Endothelial cell of umbilical vein (primary cell): ENCODE measurements at regions not wholly inside any gene's neighbourhood (a gene's known extent, or its start where the extent isn't known, plus 50 kb on each side); places are given as distances from the start of the nearest gene placed in this dataset.
A peak's percentile ranks its signal among the peaks of the same experiment; 100 is the strongest.
"Not testable (repeated sequence)": the region's sequence is repeated elsewhere in the genome, so short reads cannot be mapped to it uniquely, and the experiment has no call there.

ENCODE experiments used
- BruUV-seq: library from RNA; stranded (reverse); fragments of 400-500 nt; replicated peaks from 2 replicates; lab custom pipeline; 2021; lab: Mats Ljungman, UMichigan
- CTCF ChIA-PET: fragments of 300-600, 350-600 bp; sonication (Branson Sonifier 250); formaldehyde crosslinking; loops from one replicate; lab custom pipeline; 2021; ENCODE audit warnings: antibody characterized with exemption, inconsistent platforms; lab: Charles Lee
- POLR2A ChIA-PET: fragments of 300-600, 350-600 bp; sonication (Branson Sonifier 250); formaldehyde crosslinking; loops from one replicate; lab custom pipeline; 2021; ENCODE audit warnings: antibody characterized with exemption, inconsistent platforms; lab: Charles Lee
- DNase-seq: peaks from one replicate; pipeline ENCODE4 v3.0.0-alpha.2; 2011; ENCODE audit warnings: low read depth, low spot score
- FAIRE-seq: peaks from 2 replicates; lab custom pipeline; 2011; peaks lifted over from hg19 to GRCh38; lab: Jason Lieb, UNC
- H2AFZ ChIP-seq: 2 replicates; pipeline ENCODE4 v1.6.0; 2012; ENCODE audit warnings: low read depth, low read length, control low read depth, inconsistent platforms
- H3K27ac ChIP-seq: 2 replicates; pipeline ENCODE4 v1.5.1; 2011; ENCODE audit warnings: low read depth, mild to moderate bottlenecking, control low read depth, low read length, moderate library complexity; ENCODE audit not compliant: insufficient read depth
- H3K27me3 ChIP-seq, 2 experiments: 2 replicates each; pipeline versions ENCODE4 v1.6.0 to v1.6.1; 2011; ENCODE audit warnings: low read length in 2 of 2, mixed read lengths in 1 of 2; ENCODE audit not compliant: control insufficient read depth in 2 of 2, insufficient read depth in 2 of 2
- H3K36me3 ChIP-seq, 2 experiments: 2 replicates in 1 of 2; 3 replicates in 1 of 2; pipeline ENCODE4 v1.5.1; 2011; ENCODE audit warnings: low read length in 2 of 2, mild to moderate bottlenecking in 1 of 2, moderate library complexity in 1 of 2; ENCODE audit not compliant: control insufficient read depth in 2 of 2, insufficient read depth in 2 of 2; ENCODE audit errors: extremely low read depth in 1 of 2
- H3K4me1 ChIP-seq: 3 replicates; pipeline ENCODE4 v1.5.1; 2011; ENCODE audit warnings: mild to moderate bottlenecking, low read length; ENCODE audit not compliant: control insufficient read depth, insufficient read depth; ENCODE audit errors: extremely low read depth
- H3K4me2 ChIP-seq: 2 replicates; pipeline ENCODE4 v1.6.1; 2011; ENCODE audit warnings: low read length, control low read depth, mixed read lengths; ENCODE audit not compliant: insufficient read depth
- H3K4me3 ChIP-seq, 3 experiments: fragments of 200-600 bp in 1 of 3; sonication (generic), shearing (Covaris generic) in 1 of 3; replicated peaks in 1 of 3; 2 replicates each; pipeline ENCODE4 v1.5.1; 2011 to 2016; ENCODE audit warnings: control low read depth in 3 of 3, low read length in 3 of 3, mild to moderate bottlenecking in 2 of 3, inconsistent platforms in 1 of 3, low read depth in 1 of 3, moderate library complexity in 1 of 3; ENCODE audit not compliant: insufficient read depth in 1 of 3
- H3K79me2 ChIP-seq: 2 replicates; pipeline ENCODE4 v1.6.0; 2012; ENCODE audit warnings: low read length, inconsistent platforms; ENCODE audit not compliant: control insufficient read depth, insufficient read depth
- H3K9ac ChIP-seq: replicated peaks from 2 replicates; pipeline ENCODE3; 2011; ENCODE audit warnings: low read length, control low read depth; ENCODE audit not compliant: insufficient read depth; ENCODE audit errors: extremely low read depth
- H3K9me1 ChIP-seq: replicated peaks from 3 replicates; pipeline ENCODE4 v1.6.0; 2011; ENCODE audit warnings: mild to moderate bottlenecking, low read length; ENCODE audit not compliant: control insufficient read depth, insufficient read depth; ENCODE audit errors: extremely low read depth
- H3K9me3 ChIP-seq: replicated peaks from 2 replicates; pipeline ENCODE4 v1.5.1; 2012; ENCODE audit warnings: low read length, inconsistent platforms; ENCODE audit not compliant: control insufficient read depth, insufficient read depth
- H4K20me1 ChIP-seq: replicated peaks from 2 replicates; pipeline ENCODE3; 2011; ENCODE audit warnings: mild to moderate bottlenecking, low read length; ENCODE audit not compliant: control insufficient read depth, insufficient read depth; ENCODE audit errors: extremely low read depth
- GATA2 ChIP-seq: IDR thresholded peaks from 2 replicates; pipeline ENCODE4 v1.7.0; 2011; ENCODE audit warnings: low read depth, mild to moderate bottlenecking, moderate library complexity, mixed read lengths, low read length; ENCODE audit not compliant: insufficient read length, insufficient read depth
- JUN ChIP-seq: IDR thresholded peaks from 2 replicates; pipeline ENCODE4 v1.6.1; 2011; ENCODE audit warnings: borderline replicate concordance, low read depth; ENCODE audit not compliant: insufficient read length, insufficient read depth
- MYC ChIP-seq: IDR thresholded peaks from one replicate; pipeline ENCODE4 v1.6.1; 2011; ENCODE audit warnings: mild to moderate bottlenecking, low read depth, low read length
- POLR2A ChIP-seq: IDR thresholded peaks from 2 replicates; pipeline ENCODE4 v1.6.1; 2012; ENCODE audit warnings: low read depth, mild to moderate bottlenecking, control low read depth, low read length
- POLR2AphosphoS5 ChIP-seq: IDR thresholded peaks from 2 replicates; pipeline ENCODE4 v1.6.1; 2012; ENCODE audit warnings: low read depth, mild to moderate bottlenecking, control low read depth, low read length, moderate library complexity; ENCODE audit not compliant: insufficient read depth
- dilution Hi-C: fragments of 300-500 bp; cut with MboI; formaldehyde crosslinking; loops from one replicate; pipeline ENCODE4 v1.15.0; 2019; ENCODE audit warnings: low sequenced_read_pairs; ENCODE audit not compliant: extremely low pct_ligation_motif_present
- intact Hi-C: fragments of 100-400 bp; cut with micrococcal nuclease; formaldehyde crosslinking; loops from one replicate; pipeline ENCODE4 v1.10.0; 2022
- TF ChIP-seq, protein P1 (sequence below): IDR thresholded peaks from 2 replicates; pipeline ENCODE4 v1.6.1; 2011; ENCODE audit not compliant: insufficient read depth, insufficient read length
- TF ChIP-seq, protein P2 (sequence below), 2 donors: IDR thresholded peaks; 1 replicate in 1 of 2; 2 replicates in 1 of 2; pipeline ENCODE4 v1.5.1; 2011; ENCODE audit warnings: low read length in 2 of 2, mild to moderate bottlenecking in 2 of 2, moderate library complexity in 2 of 2, control low read depth in 1 of 2, inconsistent platforms in 1 of 2, low read depth in 1 of 2; ENCODE audit not compliant: insufficient read depth in 1 of 2; ENCODE audit errors: extremely low read depth in 1 of 2

DNA sequence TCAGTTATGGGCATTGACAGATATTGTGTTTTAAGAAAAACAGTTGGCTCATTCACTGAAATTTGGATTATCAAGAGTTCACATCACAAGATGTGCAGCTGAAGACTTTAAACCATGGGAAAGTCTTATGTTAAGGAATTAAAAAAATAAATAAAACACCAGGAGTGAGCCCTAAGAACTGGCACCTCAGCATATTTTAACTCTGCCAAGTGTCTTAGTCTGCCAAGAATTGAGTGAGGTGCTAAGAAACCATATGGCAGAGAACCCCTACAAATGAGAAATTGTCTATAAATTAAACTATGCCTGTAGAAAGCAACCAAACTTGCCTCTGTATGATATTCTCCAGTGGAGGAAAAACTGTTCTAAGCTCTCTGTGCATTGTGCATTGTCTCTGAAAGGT, 78.5 kb downstream of the VCY start:
- intact Hi-C loops, result no loop called here
- H3K27ac ChIP-seq, result no peak overlapping the region
- no peaks in the 10 kb centered on the region for H3K79me2 ChIP-seq
- H3K36me3 ChIP-seq, result no peaks in the 10 kb centered on the region
- no peaks in the 10 kb centered on the region for H4K20me1 ChIP-seq
- CTCF ChIA-PET, result no interaction called here
- dilution Hi-C loops, result no loop called here
- no peak for TF ChIP-seq GATA2
- TF ChIP-seq POLR2A, result no peak
- TF ChIP-seq, protein P1, sequence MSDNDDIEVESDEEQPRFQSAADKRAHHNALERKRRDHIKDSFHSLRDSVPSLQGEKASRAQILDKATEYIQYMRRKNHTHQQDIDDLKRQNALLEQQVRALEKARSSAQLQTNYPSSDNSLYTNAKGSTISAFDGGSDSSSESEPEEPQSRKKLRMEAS, result no peak
- TF ChIP-seq, protein P2, sequence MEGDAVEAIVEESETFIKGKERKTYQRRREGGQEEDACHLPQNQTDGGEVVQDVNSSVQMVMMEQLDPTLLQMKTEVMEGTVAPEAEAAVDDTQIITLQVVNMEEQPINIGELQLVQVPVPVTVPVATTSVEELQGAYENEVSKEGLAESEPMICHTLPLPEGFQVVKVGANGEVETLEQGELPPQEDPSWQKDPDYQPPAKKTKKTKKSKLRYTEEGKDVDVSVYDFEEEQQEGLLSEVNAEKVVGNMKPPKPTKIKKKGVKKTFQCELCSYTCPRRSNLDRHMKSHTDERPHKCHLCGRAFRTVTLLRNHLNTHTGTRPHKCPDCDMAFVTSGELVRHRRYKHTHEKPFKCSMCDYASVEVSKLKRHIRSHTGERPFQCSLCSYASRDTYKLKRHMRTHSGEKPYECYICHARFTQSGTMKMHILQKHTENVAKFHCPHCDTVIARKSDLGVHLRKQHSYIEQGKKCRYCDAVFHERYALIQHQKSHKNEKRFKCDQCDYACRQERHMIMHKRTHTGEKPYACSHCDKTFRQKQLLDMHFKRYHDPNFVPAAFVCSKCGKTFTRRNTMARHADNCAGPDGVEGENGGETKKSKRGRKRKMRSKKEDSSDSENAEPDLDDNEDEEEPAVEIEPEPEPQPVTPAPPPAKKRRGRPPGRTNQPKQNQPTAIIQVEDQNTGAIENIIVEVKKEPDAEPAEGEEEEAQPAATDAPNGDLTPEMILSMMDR (IDR thresholded peaks at IDR 0.05; ENCODE audit: extremely low read depth in 1 of 2, insufficient read depth in 1 of 2, low read depth in 1 of 2, low read length in 2 of 2), result no peak
- no peak for TF ChIP-seq JUN
- no peak for TF ChIP-seq MYC
- no peak for TF ChIP-seq POLR2AphosphoS5
- no peak overlapping the region for H2AFZ ChIP-seq
- H3K9ac ChIP-seq, result no peak overlapping the region
- POLR2A ChIA-PET, result no interaction called here
- H3K9me1 ChIP-seq, result no peaks in the 10 kb centered on the region
- no TSS peak for BruUV-seq
- H3K4me3 ChIP-seq, result no peak overlapping the region
- no peak for DNase-seq
- no peak for FAIRE-seq
- H3K9me3 ChIP-seq, result no peaks in the 10 kb centered on the region
- no peaks in the 10 kb centered on the region for H3K27me3 ChIP-seq
- no peak overlapping the region for H3K4me2 ChIP-seq
- no peaks in the 10 kb centered on the region for H3K4me1 ChIP-seq

DNA sequence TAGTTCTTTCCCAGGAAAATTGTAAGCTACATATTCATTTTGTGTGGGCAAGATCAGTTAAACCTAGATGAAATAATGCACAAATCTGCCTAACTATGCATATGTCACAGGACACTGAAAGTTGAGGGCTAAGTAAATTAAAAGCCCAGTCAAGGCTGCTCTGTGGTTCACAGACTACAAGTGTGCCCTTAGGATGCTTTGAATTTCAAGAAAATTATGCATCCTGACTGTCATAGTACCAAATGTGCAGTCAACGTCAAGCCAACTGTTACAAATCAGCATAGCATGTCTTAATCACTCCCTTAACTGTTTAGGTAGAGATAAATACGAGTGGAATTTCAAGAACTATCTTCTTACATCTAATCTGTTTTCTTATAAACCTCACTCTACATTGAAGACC, 55.8 kb downstream of the VCY start:
- H2AFZ ChIP-seq, DNase-seq, BruUV-seq, H3K4me3 ChIP-seq, H3K27ac ChIP-seq, H3K9ac ChIP-seq, H4K20me1 ChIP-seq, H3K79me2 ChIP-seq, H3K9me3 ChIP-seq, H3K9me1 ChIP-seq, CTCF ChIA-PET, intact Hi-C loops, H3K4me1 ChIP-seq, H3K36me3 ChIP-seq, H3K27me3 ChIP-seq, dilution Hi-C loops, POLR2A ChIA-PET, H3K4me2 ChIP-seq: not testable (repeated sequence)
- FAIRE-seq, result peak; percentile 70
